ENCODE measurements at regions not wholly inside any gene's neighbourhood (a gene's known extent, or its start where the extent isn't known, plus 50 kb on each side); places are given as distances from the start of the nearest gene placed in this dataset.

- intact Hi-C loops (cut with DNase I) = no loop called here
- DNase-seq (ENCODE audit: low spot score) = no peak
Measured at GRCh38 chr2:129056309-129056958, 737.8 kb upstream of the HS6ST1 start.

- intact Hi-C loops (cut with DNase I) = no loop called here
Measured at GRCh38 chr2:129056959-129057317, 738.3 kb upstream of the HS6ST1 start.

GRCh38 chr2:129058981-129059380, 740.3 kb upstream of the HS6ST1 start:
- DNase-seq (ENCODE audit: low spot score) = no peak

More at GRCh38 chr2:129056959-129057317, 738.3 kb upstream of the HS6ST1 start:
- DNase-seq (ENCODE audit: low spot score) = no peak

GRCh38 chr2:129059476-129059875, 740.8 kb upstream of the HS6ST1 start:
- DNase-seq (ENCODE audit: low spot score) = no peak
- intact Hi-C loops (cut with DNase I) = no loop called here

More at GRCh38 chr2:129058981-129059380, 740.3 kb upstream of the HS6ST1 start:
- intact Hi-C loops (cut with DNase I) = no loop called here

GRCh38 chr2:129061069-129061768, 742.6 kb upstream of the HS6ST1 start:
- DNase-seq (ENCODE audit: low spot score) = no peak
- intact Hi-C loops (cut with DNase I) = no loop called here

- intact Hi-C loops (cut with DNase I) = no loop called here
Measured at GRCh38 chr2:129061769-129062121, 743.1 kb upstream of the HS6ST1 start.

GRCh38 chr2:129062146-129062912, 743.7 kb upstream of the HS6ST1 start:
- intact Hi-C loops (cut with DNase I) = no loop called here
- no peak for DNase-seq (ENCODE audit: low spot score)

More at GRCh38 chr2:129061769-129062121, 743.1 kb upstream of the HS6ST1 start:
- no peak for DNase-seq (ENCODE audit: low spot score)

GRCh38 chr2:129067070-129067469, 748.4 kb upstream of the HS6ST1 start:
- intact Hi-C loops (cut with DNase I) = no loop called here
- no peak for DNase-seq (ENCODE audit: low spot score)

GRCh38 chr2:129067953-129068352, 749.3 kb upstream of the HS6ST1 start:
- intact Hi-C loops (cut with DNase I) = no loop called here
- DNase-seq (ENCODE audit: low spot score) = no peak

- intact Hi-C loops (cut with DNase I) = no loop called here
Measured at GRCh38 chr2:129068543-129068942, 749.9 kb upstream of the HS6ST1 start.

GRCh38 chr2:129069875-129070594, 751.4 kb upstream of the HS6ST1 start:
- intact Hi-C loops (cut with DNase I) = no loop called here
- DNase-seq (ENCODE audit: low spot score) = no peak

More at GRCh38 chr2:129068543-129068942, 749.9 kb upstream of the HS6ST1 start:
- DNase-seq (ENCODE audit: low spot score) = no peak

- no peak for DNase-seq (ENCODE audit: low spot score)
- intact Hi-C loops (cut with DNase I) = no loop called here
Measured at GRCh38 chr2:129070663-129071062, 752.0 kb upstream of the HS6ST1 start.

- intact Hi-C loops (cut with DNase I) = no loop called here
Measured at GRCh38 chr2:129071531-129071930, 752.9 kb upstream of the HS6ST1 start.

GRCh38 chr2:129074298-129074920, 755.7 kb upstream of the HS6ST1 start:
- DNase-seq (ENCODE audit: low spot score) = no peak
- intact Hi-C loops (cut with DNase I) = no loop called here

More at GRCh38 chr2:129071531-129071930, 752.9 kb upstream of the HS6ST1 start:
- DNase-seq (ENCODE audit: low spot score) = no peak

- DNase-seq (ENCODE audit: low spot score) = no peak
- intact Hi-C loops (cut with DNase I) = no loop called here
Measured at GRCh38 chr2:129078548-129078947, 759.9 kb upstream of the HS6ST1 start.

GRCh38 chr2:129080715-129081476, 762.2 kb upstream of the HS6ST1 start:
- intact Hi-C loops (cut with DNase I) = no loop called here
- no peak for DNase-seq (ENCODE audit: low spot score)

- no peak for DNase-seq (ENCODE audit: low spot score)
Measured at GRCh38 chr2:129085386-129085785, 766.7 kb upstream of the HS6ST1 start.

GRCh38 chr2:129087133-129087813, 768.6 kb upstream of the HS6ST1 start:
- no peak for DNase-seq (ENCODE audit: low spot score)
- intact Hi-C loops (cut with DNase I) = no loop called here

More at GRCh38 chr2:129085386-129085785, 766.7 kb upstream of the HS6ST1 start:
- intact Hi-C loops (cut with DNase I) = no loop called here
